GM21723 (cell line): ENCODE measurements at regions not wholly inside any gene's neighbourhood (a gene's known extent, or its start where the extent isn't known, plus 50 kb on each side); places are given as distances from the start of the nearest gene placed in this dataset.
"Not testable (repeated sequence)": the region's sequence is repeated elsewhere in the genome, so short reads cannot be mapped to it uniquely, and the experiment has no call there.

Experiments
- ATAC-seq: cut with Tn5 transposase; IDR thresholded peaks from one replicate; pipeline ENCODE4 v1.9.1; 2021; ENCODE audit warnings: mild to moderate bottlenecking, moderate library complexity; ENCODE audit not compliant: unreplicated experiment

DNA sequence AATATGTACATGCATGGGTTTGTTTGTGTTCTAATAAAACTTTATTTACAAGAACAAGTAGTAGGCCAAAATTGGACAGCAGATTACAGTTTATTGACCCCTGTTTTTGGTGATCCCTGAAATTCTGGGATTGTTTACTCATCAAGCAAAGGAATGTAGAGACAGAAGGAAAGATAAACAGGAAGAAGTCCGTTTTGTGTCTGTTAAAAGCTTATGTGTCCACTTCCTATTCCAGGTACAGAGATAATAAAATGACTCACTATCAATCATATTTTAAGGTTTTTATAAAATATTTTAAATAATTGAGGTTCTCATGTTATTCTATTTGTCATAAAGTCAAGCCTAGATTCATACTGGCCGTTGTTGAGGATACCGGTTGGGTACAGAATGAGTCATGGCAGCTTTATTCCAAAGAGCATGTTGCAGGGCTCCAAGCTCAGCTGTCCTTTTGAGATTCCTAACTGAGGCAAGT, 214.9 kb upstream of the DAB2 start:
- ATAC-seq: no peak

- no peak for ATAC-seq
Measured at GRCh38 chr5:39638813-39639212, 214.0 kb upstream of the DAB2 start.

DNA sequence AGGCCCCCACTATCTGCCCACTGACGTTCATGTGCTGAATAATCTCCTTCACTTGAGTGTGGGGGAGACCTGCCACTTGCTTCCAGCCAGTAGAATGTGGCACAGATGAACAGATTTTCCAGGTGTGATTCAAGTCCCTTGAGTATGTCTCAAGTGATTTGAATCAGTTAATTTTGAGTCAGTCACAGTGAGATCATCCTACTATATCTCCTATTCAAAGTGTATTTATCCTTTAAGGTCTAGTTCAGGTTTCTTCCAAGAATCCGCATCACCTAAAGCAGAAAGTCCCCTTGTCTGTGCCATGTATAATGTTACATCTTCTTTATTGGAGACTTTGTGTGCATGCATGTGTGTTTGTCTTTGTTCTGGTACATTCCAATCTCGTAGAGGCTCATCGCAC, 208.3 kb upstream of the DAB2 start:
- no peak for ATAC-seq

GRCh38 chr5:39631958-39632357, 207.2 kb upstream of the DAB2 start:
- no peak for ATAC-seq

DNA sequence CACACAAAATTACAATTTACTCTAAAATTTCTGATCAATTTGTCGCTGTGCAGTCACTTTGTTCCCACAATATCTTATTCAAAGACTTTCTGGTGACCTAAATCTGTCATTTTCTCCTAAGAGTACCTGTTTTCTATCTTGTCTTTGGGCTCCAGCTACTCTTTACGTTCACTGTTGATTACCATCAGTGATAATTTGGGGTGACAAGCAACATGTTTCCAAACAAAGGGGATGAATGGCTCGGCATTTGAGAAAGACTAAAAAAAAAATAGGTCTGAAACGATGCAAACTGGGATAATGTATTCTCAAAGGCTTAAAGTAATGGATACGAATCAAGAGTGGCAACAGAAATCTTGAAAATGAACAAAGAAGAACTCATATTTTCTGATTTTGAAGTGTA, 205.2 kb upstream of the DAB2 start:
- no peak for ATAC-seq

DNA sequence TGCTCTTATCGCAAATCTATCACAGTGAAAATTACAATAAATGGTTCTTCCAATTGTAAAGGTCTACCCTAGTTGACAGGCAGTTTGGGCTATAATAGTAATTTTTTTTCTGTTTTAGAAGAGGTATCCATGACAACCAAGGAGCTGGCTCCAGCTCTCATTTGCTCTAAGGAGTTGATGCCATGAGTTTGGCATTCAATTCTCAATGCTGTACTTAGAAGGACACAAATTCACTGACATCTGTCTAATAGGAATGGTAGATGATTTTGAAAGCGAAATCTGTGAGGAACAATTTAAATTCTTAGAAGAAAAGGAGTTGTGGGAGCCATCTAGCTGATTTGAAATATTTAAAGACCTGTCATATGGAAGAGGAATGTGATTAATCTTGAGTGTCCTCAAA, 203.6 kb upstream of the DAB2 start:
- ATAC-seq: no peak

GRCh38 chr5:39624890-39625289, 200.1 kb upstream of the DAB2 start:
- no peak for ATAC-seq

DNA sequence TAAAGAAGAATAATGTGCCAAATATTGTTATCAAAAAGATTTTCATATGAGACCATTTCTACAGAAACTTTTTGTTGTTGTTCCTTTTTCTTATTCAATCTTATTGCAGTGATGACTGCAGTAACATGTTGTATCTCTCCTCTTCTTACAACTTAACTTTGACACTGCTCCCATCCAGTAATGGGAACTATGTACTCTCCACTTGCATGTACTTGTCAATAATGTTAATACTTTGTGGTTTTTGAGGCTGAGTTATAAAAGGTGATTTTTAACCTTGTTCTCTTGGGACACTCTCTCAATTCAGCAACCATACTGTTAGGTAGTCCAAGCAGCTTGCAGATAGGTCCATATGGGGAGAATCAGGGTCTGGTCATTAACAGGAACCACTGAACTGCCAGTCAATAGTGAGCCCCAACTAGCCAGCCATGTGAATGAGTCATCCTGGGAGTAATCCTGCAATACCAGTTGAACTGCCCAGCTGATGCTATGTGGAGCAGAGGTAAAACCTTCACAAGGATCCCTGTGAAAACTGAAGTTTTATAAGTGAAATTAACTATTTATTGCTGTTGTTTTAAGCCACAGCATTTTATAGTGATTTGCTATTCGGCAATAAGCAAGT, 199.6 kb upstream of the DAB2 start:
- no peak for ATAC-seq

DNA sequence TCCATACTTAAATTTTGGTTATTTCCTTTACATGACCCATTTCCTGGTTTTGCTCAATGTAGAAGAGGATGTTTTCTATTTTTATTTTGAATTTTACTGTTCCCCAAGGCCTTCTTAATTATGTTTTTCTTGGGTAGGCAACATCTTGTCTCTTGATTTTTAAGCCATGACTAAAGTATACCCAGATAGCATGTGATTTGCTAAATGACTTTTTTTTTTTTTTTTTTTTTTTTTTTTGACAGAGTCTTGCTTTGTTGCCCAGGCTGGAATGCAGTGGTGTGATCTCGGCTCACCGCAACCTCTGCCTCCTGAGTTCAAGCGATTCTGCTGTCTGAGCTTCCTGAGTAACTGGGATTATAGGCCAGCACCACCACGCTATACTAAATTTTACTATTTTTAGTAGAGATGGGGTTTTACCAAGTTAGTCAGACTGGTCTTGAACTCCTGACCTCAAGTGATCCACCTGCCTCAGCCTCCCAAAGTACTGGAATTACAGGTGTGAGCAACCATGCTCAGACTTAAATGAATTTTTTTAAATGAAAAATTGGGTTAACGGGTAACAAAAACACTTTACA, 198.6 kb upstream of the DAB2 start:
- ATAC-seq: no peak

- no peak for ATAC-seq
Measured at GRCh38 chr5:39622281-39622680, 197.5 kb upstream of the DAB2 start.

GRCh38 chr5:39619168-39619818, 194.5 kb upstream of the DAB2 start:
- no peak for ATAC-seq

DNA sequence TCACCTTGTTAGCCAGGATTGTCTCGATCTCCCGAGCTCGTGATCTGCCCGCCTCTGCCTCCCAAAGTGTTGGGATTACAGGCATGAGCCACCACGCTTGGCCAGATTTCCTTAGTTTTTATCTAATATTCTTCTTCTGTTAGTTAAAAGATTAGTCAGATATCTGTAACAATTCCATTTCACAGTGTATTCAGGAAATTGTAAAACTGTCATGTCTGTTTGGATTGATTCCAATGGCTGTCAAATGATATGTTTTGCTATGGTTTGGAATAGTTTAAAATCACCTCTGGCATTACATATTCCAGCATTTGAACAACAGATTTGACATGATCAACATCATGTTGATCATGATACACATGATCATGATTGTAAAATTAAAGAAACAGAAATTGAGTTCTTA, 193.6 kb upstream of the DAB2 start:
- no peak for ATAC-seq

GRCh38 chr5:39616131-39616530, 191.4 kb upstream of the DAB2 start:
- ATAC-seq: no peak

- not testable (repeated sequence) for ATAC-seq
Measured at GRCh38 chr5:39611076-39611475, 186.3 kb upstream of the DAB2 start.

GRCh38 chr5:39608024-39608423, 183.2 kb upstream of the DAB2 start:
- ATAC-seq: no peak

DNA sequence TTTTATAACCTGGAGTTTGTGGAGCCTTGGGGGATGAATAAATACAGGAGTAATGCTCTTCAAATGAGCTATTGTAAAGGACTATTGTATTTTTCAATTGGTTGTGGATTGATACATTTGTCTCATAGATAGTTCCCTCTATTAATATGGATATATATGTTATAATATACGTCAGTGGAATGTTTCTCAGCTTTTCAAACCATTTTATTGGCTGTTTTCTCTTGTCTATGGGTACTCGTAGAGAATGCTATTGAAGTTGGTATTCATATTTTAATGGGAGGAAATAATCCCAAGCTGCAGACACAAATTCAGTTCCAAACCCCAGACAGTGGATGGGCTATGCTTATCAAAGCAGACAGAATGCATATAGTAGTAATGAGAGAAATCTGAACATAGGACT, 181.8 kb upstream of the DAB2 start:
- ATAC-seq: no peak

DNA sequence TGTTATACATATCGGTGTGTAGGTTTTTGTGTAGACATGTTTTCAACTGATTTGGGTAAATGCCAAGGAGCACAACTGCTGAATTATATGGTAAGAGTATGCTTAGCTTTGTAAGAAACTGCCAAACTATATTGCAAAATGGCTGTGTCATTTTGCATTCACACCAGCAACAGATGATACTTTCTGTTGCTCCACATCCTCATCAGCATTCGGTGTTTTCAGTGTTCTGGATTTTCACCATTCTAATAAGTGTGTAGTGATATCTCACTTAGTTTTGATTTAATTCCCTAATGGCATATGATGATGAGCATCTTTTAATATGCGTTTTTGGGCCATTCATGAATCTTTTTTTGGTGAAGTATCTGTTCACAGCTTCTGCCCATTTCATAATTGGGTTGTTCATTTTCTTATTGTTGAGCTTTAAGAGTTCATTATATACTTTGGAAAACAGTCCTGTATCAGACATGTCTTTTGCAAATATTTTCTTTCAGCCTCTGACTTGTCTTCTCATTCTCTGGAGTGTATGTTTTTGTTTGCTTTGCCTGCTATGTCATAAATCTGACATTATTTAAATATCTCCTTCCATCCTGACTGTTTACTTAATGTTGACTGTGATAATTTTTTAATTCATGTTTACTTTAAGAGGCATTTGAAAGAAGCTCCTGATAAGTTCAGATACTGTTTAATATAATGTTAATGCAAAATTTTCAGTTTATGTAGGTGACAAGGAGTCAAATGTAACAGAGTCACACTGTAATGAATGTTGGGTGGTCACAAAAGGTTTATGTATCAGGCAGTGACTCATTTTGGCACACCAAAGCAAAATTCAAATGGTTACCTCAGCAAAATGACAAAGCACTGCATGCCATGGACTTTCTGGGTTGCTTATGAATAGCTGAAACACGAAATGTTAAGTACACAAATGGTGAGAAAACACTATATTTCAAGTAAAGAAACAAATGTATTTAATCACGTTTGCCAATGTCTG, 181.1 kb upstream of the DAB2 start:
- ATAC-seq: no peak

GRCh38 chr5:39605145-39605544, 180.4 kb upstream of the DAB2 start:
- no peak for ATAC-seq

- ATAC-seq: no peak
Measured at GRCh38 chr5:39604491-39604890, 179.7 kb upstream of the DAB2 start.

DNA sequence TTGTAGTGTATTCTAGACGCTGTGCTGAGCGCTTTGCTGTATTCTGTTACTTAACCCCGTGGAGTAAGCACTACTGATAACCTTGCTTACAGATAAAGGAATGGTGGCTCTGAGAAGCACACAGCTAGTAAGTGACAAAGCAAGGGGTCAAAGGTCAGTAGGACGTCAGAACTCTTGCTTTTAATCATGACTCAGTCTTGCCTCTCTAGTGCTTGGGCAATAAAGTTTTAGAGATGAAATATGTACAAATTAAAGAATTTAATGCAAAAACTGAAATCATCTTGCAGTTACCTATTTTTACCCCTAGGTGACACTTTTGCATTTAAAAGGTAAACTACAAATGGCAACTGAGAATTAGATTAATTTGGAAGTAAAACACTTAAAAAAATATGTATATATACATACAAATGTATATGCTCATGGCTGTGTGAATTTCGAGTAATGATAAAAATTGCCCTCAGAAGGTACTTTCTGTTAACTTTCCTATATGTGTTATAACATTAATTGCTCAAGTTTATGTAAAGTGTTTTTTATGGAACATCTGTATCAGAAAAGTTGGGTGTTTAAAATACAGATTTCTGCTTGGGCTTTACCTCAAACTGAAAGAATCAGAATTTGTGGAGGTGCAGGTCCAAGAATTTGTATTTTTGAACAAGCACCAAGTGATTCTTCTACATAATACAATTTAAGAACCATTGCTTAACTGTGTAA, 175.1 kb upstream of the DAB2 start:
- no peak for ATAC-seq
